Fibroblast of the conjunctiva (primary cell): ENCODE measurements at regions not wholly inside any gene's neighbourhood (a gene's known extent, or its start where the extent isn't known, plus 50 kb on each side); places are given as distances from the start of the nearest gene placed in this dataset.
"Not testable (repeated sequence)": the region's sequence is repeated elsewhere in the genome, so short reads cannot be mapped to it uniquely, and the experiment has no call there.

Source experiments
- DNase-seq: peaks from one replicate; pipeline ENCODE4 v3.0.0-alpha.2; 2010; ENCODE audit warnings: low read depth

DNA sequence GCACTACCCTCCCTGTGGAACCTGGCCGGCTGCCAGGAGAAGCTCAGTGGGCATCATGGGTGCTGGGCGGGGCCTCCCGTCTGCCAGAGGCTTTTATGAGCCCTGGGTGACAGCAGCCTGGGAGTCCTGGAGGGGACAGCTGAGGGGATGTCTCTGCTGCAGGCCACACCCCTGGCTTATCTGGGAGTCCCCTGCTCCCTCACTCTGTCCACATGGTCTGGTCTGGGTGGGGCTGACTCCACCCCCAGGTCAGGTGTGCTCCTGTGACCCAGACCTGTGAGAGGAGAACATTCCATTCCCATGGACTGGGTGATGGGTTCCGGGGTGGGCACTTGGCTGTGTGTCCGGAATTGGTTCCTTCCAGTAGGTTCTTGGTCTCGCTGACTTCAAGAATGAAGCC is 369.3 kb upstream of the SFSWAP start:
- DNase-seq = not testable (repeated sequence)

DNA sequence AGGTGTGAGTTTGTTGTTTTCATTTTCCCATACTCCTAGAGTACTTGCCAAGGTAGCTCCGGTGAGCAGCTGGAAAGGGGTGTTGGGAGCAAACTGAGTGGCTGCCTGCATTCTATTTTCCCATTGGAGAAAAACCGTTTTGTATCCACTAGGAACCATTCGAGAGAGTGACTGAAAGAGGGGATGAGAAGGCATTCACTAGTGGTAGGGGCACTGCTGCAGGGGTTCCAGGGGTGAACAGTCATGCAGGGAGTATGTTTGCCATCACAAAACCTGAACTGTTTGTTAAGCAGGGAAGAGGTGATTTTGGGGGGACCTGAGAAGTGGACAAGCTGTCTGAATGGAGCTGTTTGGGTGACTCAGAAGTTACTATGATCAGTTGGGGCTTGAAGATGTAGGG is 367.5 kb upstream of the SFSWAP start:
- DNase-seq = not testable (repeated sequence)

DNA sequence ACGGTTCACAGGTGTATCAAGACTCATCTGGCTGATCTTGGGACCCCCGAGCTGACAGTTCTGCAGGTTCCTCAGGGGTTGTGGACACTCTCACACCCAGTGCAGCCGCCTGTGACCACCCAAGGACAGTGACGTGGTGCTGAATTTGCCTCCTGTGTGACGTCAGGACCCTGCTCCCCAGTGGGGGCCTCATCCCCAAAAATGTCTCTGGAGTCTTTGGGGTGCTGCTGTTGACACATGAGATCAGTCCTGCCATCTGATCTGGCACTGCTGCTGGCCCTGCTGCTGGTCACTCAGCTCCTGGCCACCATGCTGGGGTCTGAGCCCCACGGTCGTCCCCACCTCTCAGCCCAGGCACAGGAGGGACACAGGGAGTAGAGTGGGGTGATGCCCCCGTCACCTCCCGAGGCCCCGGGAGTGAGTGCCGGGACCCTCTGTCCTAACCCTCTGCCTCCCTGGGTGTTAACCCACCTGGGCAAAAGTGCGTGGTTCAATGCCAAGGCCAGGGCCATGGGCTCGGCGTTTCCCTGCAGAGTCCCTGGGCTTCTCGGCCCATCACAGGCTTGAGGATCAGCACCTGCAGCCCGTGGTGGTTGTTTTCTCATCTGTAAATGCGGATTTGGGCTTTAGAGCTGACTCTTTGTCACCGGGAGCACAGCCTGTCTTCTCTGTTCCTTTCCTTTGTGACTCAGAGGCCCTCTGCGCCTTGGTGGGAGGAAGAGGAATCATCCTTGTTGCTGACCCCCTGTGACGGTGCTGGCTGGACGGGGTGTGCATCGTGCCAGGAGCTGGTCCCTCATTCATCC is 366.0 kb upstream of the SFSWAP start:
- not testable (repeated sequence) for DNase-seq

DNA sequence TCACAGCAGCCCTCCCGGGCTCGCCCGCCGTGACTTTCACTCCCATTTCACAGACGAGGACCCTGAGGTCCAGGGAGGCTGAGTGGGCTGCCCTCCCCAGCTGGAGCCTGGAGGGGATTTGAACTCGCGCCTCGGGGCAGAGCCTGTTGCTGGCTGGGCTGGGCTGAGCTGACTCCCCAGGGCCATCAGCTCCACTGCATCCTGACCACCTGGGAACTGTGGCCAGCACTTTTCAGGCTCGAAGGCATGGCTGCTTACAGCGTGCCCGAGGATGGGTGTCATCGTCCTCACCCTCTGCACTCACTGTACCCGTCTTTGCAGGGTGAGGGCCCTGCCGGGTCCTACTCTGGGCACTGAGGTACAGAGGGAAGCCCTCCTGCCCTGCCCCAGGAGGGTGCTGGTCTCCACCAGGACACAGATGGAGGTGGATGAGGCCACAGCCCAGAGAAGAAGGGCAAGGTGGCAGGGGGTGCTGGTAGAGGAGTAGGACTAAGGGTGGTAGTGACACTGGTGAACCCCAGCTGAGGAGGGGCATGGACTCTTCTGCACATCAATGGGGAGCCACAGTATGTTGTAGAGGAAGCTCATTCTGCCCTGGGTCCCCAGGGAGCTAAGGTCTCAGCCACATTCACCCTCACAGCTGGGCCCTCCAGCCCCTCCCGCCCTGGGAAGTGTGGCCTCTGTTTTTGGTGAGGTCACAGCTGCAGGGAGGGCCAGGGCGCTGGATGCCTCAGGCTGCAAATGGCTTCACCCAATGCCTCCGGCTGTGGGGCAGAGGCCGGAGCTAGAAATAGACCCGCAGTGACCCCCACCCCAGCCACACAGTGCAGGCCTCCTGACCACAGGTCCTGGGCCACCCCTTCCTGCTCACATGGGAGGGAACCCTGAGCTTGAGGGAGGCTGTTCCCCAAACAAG is 365.1 kb upstream of the SFSWAP start:
- DNase-seq = no peak

DNA sequence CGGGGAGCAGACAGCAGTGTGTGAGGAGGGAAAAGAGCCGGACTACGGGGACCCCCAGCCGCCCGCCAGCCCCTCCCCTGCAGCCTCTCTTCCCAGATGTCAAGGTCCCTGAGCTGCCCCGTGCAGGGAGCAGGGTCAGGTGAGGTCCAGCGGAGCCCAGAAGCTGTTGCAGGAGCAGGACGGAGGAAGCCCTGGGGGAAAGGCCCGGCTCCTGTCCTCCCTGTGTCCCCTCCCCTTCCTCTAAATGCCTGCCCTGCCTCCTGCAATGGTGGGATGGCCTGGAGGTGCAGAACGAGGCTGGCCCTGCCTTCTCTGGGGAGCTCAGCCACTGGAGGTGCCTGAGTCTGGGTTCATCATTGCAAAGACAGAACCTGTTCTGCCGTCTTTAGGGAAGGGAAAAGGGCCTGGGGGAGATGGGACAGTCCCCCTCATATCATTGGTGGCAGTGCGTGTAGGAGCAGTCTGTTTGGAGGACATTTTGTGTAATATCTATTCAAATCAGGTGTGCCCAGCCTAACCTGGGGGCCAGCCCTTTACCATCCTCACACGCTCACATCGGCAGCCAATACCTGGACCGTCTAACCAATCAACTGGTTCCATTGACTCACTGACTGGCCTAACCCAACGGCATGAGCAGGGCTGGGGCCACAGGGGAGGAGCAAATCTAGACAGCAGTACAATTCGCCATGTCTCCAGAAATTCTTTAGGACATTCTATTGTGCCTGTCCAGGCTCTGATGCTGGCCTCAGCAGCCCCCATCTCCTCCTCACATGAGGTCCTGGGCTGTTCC is 364.1 kb upstream of the SFSWAP start:
- DNase-seq = no peak

DNA sequence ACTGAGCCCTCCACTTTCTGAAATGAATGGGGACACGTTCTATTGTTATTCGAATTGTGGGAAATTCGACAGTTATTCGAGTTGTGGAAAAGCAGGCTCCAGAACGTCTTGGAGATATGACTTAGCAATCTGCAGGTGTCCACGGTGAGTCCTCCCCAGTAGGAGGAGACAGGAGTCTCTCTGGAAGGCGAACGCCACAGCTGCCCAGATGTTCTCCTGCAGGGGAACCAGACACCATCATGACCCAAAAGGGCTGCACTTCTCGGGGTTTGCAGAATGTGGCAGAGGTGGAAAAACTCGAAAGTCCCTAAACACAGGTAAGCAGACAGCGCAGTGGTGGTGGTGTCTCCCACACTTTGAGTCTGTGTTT is 363.6 kb upstream of the SFSWAP start:
- no peak for DNase-seq

DNA sequence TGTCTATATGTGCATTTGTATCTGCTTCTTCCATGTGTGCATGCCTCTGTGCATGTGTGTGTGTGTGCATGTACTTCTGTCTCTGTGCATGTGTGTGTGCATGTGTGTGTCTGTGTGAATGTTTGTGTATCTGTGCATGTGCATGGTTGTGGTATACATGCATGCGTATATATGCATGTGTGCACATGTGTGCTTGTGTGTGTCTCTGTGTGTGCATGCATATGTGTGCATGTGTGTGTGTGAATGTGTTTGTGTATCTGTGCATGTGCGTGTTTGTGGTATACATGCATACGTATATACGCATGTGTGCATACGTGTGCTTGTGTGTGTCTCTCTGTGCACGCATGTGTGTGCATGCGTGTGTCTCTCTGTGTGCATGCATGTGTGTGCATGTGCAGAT is 363.2 kb upstream of the SFSWAP start:
- DNase-seq = no peak

DNA sequence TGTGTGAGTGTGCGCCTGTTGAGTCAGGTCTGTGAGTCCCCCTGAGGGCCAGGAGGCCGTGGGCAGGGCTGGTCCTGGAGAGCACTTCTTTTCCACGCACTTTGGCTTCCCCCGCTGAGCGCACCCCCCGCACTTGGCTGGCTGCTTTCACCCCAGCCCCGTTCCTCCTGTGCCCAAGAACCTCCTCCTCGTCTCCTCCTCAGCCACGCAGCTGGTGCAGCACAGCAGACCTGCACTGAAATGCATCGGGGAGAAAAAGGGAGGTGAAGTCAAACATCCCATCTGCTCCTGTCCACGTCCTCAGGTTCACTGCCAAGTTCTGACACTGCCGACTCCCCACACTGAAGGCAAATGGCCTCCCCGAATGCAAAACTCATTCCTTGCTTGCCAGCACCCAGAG is 362.7 kb upstream of the SFSWAP start:
- no peak for DNase-seq

DNA sequence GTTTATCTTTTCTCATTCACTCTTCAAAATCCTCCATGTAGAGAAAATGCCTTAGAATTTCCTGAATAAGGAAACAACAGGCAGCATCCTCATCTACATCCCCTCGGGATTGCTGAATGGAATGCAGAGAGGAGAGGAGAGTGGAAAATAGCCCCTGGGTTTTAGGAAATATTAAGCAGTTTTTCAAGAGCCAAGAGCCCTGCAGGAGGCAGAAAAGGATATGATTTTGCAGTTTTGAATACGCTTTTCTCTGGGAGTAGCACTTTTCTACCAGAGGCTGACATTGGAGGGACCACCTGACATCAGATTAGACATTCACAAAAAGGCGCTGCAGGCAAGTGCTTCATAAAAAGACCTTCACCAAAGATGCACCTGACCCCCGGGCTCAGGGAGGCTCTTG is 362.2 kb upstream of the SFSWAP start:
- DNase-seq = no peak

DNA sequence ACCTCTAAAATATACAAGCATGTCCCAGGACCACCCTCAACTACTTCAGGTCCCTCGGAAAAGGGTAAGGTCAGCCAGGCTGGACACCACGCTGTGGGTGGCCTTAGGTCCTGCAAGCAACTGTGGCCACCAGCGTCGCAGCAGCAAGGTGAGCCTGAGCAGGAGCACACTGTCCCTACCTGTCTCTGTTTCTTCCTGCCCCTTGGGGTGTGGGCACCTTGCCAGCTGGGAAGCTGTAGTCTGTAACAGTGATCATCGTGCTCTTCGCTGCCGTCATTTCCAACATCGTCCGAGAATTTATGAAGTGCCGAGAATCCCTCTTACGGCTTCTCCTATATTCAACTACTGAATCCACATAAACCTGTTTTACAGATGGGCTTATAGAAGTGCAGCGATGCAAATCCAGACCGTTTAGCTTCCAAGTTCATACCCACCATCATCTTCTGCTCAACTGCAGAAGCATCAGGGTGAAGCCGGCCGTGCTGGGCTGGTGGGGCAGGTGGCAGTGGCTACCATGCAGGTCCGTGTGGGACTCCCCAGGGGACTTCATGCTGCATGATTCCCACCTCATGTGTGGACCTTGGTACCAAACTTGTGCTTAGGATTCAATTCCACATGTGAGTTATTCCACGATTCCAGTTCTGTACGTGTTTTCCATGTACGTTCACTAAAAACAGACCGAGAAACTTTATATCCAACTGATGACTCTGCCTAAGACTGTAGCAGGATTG is 361.3 kb upstream of the SFSWAP start:
- no peak for DNase-seq

DNA sequence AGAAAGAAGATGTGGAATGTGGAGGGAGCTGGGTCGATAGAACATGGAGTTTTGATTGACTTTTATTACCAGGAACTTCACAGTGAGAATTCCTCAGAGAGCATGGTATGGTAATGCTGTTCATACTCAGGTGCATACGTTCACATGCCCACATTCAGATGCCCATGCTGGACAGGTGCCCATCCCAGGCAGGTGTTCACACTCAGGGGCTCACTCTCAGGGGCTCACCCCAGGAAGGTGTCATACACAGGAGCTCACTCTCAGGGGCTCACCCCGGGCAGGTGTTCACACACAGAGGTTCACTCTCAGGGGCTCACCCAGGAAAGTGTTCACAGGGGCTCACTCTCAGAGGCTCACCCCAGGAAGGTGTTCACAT is 360.0 kb upstream of the SFSWAP start:
- no peak for DNase-seq

DNA sequence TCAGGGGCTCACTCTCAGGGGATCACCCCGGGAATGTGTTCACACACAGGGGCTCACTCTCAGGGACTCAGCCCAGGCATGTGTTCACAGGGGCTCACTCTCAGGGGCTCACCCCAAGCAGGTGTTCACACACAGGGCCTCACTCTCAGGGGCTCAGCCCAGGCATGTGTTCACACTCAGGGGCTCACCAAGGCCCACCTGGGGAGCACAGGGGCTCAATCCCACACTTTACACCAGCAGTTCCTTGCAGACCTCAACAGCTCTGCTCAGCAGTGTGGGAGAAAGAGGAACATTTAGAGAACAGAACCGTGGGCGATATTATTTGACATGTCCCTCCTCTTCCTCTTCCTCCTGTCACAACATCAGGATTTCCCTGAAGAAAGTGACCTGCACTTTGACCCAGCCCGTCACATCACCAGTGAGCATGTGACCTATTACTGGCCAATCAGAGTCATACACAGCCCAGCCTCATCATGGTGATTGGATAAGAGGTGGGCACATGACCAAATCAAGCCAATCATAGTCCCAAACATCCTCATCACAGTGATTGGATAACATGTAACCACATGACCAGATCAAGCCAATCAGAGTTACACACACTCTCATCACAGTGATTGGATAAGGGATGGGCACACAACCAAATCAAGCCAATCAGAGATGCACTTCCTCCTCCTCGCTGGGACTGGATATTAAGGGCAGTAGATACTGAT is 359.4 kb upstream of the SFSWAP start:
- DNase-seq = no peak

DNA sequence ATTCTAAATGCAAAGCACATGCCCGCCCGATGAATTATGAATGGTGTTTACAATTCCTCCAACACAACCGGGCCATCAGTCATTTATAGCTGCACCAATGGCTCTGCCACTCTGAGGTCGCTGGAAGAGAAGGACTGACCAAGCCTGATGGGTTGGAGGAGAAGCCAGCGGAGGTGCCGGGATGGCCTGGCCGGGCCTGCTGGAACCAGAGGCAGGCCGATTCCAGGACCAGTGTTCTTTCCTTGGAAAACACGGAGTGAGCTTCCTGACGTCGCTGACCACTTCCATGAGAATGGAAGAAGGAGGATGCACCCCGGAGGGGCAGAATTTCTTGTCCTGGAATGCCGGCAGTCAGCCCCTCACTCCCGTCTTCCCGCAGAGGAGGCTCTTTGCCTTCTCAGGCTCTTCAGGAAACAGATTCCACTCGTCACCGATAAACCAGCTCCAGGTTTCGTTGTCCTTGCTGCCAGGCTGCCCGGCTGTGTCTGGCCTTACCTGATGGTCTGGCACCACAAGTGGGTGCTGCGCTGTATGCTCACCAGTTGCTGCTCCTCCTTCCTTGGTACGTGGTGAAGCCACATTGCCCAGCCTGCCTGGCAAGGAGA is 358.5 kb upstream of the SFSWAP start:
- DNase-seq = no peak

DNA sequence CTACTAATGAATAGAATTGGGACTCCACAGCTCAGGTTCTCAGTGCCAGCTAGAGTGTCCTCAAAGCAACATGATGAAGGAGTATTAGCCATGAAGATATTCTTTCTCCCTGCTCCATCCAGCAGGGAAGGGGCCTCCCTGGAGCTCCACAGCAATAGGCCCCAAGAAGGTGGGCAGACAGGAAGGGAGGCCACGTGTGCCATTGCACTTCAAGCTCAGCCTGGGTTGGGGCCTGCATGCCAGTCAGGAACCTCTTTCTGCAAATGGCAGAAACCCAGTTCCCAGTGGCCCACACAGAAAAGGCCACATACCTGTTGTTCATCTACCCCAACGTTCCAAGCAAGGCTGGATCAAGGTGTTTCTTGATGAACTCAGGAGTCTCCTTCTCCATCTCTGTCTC is 357.5 kb upstream of the SFSWAP start:
- no peak for DNase-seq

DNA sequence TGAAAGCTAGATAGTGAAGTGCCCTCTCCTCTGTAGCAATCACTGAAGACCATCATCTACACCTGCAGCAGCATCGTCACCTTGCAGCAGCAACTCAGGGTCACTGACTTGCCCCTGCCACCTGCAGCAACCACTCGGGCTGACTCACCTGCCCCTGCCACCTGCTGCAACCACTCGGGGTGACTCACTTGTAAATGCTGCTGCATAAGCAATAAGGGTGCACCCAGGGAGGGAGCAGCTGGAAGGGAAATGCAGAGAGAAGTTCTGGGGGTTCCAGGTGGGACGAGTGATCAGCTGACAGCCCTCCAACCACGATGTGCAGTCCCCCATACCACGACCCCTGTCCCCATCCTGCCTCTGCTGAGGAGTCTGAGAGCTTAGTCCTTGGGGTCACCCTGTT is 357.1 kb upstream of the SFSWAP start:
- DNase-seq = no peak

DNA sequence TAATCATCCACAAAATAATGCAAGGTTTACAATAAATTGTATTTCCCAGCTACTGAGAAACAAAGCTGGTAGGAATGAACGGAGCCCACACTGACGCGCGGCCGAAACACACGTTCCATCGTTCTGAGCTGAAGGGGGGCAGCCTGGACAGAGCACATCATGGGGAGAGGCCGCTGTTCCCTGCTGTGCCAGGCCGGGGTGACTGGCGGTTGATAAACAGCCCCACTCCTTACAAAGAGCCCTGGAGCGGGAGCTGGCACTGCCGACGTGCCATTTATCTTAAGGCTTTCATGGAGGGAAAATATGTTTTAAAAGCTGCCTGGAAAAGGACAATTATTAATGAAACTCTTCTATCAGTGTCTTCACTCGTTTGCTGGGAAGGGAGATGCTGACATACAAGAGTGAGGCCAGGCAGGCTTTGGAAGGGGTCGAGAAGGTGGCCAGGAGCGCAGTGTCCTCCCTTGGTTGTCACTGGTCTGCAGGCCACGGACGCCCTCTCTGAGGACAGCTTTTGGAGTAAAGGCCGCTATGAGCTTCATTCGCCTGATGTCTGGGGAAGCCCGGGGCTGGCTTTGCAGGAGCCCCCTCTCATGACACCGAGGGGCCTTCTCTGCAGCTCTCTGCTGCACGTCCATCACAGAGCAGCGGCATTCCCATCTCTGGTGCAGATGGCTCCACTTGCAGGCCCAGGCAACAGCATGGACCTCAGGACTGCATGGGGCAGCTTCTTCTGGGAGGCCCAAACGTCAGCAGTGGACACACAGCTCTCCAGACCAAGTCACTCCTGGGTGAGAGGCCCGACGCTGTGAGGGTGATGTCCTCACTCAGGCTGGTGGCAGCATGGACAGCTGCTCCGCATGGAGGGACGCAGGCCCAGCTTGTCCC is 355.3 kb upstream of the SFSWAP start:
- no peak for DNase-seq

DNA sequence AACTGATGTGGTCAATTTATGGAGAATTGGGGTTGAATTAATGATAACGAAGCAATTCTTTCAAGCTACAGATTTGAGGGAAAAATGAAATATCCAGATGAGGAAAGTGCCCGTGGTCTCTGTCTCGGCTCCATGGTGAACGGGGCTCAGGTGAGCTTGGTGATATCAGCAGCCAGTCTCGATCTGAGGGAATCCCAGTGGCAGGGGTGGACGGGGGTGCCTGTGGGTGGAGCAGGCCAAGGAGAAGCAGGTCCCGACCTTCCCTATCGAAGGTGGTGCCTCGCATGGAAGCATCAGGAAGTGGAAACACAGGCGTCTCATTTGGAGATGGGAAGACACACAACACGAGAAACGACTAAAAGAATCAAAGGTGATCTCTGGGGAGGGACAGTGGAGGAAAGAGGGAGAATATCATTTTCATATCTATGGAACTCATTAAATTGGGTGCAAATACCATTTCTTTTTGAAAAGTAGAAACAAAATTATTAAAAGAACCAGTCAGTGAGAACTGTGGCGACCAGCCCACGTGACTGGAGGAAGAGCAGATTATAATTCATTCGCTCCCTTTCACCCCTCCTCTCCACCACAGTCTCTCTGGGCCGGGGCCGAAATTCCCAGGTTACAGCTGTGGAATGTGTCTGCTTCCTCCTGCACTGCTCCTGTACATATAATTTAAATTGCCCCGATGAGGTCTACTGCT is 354.3 kb upstream of the SFSWAP start:
- DNase-seq = no peak

DNA sequence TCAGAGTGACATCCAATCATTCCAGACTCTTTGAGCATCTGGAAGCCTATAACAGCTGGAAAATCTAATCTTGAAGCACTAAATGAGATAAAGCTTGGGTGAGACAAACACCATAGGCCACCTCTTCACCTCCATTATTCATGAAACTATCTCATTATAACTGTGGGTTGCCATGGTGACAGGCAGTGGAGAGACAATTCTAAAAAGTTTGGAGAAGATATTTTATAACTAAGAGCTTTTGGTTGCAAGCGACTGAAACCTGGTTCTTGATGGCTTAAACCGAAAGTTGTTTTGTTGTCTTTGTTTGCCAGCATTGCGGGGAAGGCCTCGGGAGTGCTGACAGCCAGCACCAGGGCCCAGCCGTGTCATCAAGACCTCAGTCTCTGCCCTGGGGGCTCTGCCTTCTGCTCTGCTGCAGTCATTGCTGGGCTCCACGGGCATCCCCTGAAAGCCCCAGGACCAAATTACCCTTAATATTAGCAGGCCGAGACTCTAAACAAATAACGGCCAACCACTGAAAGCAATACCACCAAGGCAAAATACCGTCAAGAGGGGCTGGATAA is 353.6 kb upstream of the SFSWAP start:
- no peak for DNase-seq

DNA sequence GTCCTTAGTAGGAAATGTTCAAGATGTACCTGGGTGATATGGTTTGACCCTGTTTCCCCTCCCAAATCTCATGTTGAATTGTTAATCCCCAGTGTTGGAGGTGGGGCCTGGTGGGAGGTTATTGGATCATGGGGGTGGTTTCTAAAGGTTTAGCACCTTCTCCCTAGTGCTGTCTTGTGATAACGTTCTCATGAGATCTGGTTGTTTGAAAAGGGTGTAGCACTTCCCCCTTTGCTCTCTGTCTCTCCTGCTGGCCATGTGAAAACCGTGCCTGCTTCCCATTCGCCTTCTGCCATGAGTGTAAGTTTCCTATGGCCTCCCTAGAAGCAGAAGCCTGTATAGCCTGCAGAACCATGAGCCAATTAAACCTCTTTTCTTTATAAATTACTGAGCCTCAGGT is 353.0 kb upstream of the SFSWAP start:
- no peak for DNase-seq
